ENCODE measurements at regions not wholly inside any gene's neighbourhood (a gene's known extent, or its start where the extent isn't known, plus 50 kb on each side); places are given as distances from the start of the nearest gene placed in this dataset.

DNA sequence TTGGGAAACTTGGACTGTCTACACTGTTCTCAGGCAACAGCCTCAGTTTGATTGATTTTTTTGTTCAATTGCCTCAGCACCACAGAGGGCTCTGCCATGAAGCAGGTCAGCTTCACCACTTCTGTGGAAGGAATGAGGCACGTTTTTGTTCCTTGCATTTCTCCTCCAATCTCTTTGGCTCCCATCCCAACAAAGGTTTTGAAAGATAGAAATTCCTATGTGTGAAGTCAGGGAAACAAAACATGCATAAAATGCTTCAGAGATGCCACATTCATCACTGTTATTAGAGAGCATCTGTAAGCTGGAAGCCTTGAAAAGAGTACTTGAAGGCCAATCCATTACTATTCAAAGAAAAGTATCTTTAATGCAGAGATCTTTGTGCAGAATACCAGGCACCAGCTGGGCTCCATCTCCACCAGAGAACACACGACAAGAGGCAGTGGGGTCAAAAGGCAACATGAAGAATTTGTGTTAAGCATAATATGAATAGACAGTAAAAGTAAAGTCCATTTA lies 249.1 kb upstream of the LYZL1 start:
- RAD21 ChIA-PET (ENCODE audit: low non-redundant PET in 1 of 2, low total read pairs in 2 of 2, uncharacterized antibody in 2 of 2, unreplicated experiment in 2 of 2) = no interaction called here
- no peak overlapping the region for H3K4me2 ChIP-seq (ENCODE audit: low read length)
- no peak overlapping the region for H3K4me3 ChIP-seq (replicated peaks in 1 of 2; ENCODE audit: low read depth in 1 of 2, low read length in 2 of 2)
- no peaks in the 10 kb centered on the region for H4K20me1 ChIP-seq (ENCODE audit: insufficient read depth)
- CTCF ChIA-PET = no interaction called here
- TF ChIP-seq POLR2AphosphoS5 (IDR thresholded peaks at IDR 0.05; ENCODE audit: low read depth, low read length) (no peak), JUND (IDR thresholded peaks at IDR 0.05) (no peak), TCF7L2 (IDR thresholded peaks at IDR 0.05; ENCODE audit: borderline replicate concordance, extremely low read depth, insufficient read depth, insufficient read length) (no peak), REST (IDR thresholded peaks at IDR 0.05; ENCODE audit: low read depth) (no peak), RAD21 (IDR thresholded peaks at IDR 0.05; ENCODE audit: low read depth) (no peak), EZH2phosphoT487 (IDR thresholded peaks at IDR 0.05; ENCODE audit: borderline replicate concordance) (no peak), CBX3 (IDR thresholded peaks at IDR 0.05; ENCODE audit: low read depth) (no peak), EGR1 (IDR thresholded peaks at IDR 0.05; ENCODE audit: low read depth) (no peak), SP1 (IDR thresholded peaks at IDR 0.05; ENCODE audit: low read depth) (no peak), POLR2A (IDR thresholded peaks at IDR 0.05; ENCODE audit: borderline replicate concordance, extremely low read depth, insufficient read depth, insufficient read length) (no peak), YY1 (IDR thresholded peaks at IDR 0.05; ENCODE audit: extremely low read depth, insufficient replicate concordance, low read depth, low read length) (no peak)
- intact Hi-C loops (cut with micrococcal nuclease) = no loop called here
- H3K27ac ChIP-seq (ENCODE audit: low read depth, low read length) = no peak overlapping the region
- H3K9me3 ChIP-seq (ENCODE audit: control insufficient read depth in 1 of 2, insufficient read depth in 1 of 2, low read depth in 1 of 2, low read length in 2 of 2) = no peaks in the 10 kb centered on the region
- H2AFZ ChIP-seq (ENCODE audit: low read depth, low read length, poor library complexity, severe bottlenecking) = no peak overlapping the region
- POLR2A ChIA-PET = no interaction called here
- DNase-seq (ENCODE audit: low read depth, low spot score) (no peak), ATAC-seq (no peak)
- no peaks in the 10 kb centered on the region for H3K9me2 ChIP-seq (ENCODE audit: insufficient read depth)
- no peaks in the 10 kb centered on the region for H3K4me1 ChIP-seq (ENCODE audit: control insufficient read depth in 1 of 2, insufficient read depth in 2 of 2, low read length in 2 of 2)
- H3K27me3 ChIP-seq (ENCODE audit: insufficient read depth, low read length) = no peaks in the 10 kb centered on the region
- BruUV-seq (replicated peaks) = no TSS peak
- H3K36me3 ChIP-seq (ENCODE audit: control insufficient read depth in 1 of 2, insufficient read depth in 2 of 2, low read length in 2 of 2) = no peaks in the 10 kb centered on the region
- no peaks in the 10 kb centered on the region for H3K79me2 ChIP-seq (ENCODE audit: insufficient read depth, low read length)
- H3K9ac ChIP-seq (ENCODE audit: low read length) = no peak overlapping the region

Data from HCT116 (cell line).